GM18861 (cell line): ENCODE measurements at regions not wholly inside any gene's neighbourhood (a gene's known extent, or its start where the extent isn't known, plus 50 kb on each side); places are given as distances from the start of the nearest gene placed in this dataset.

Experiments
- ATAC-seq: cut with Tn5 transposase; IDR thresholded peaks from one replicate; pipeline ENCODE4 v1.9.1; 2021; ENCODE audit not compliant: unreplicated experiment

- no peak for ATAC-seq
Measured at GRCh38 chr12:65623507-65623906, 200.8 kb upstream of the HMGA2 start.

DNA sequence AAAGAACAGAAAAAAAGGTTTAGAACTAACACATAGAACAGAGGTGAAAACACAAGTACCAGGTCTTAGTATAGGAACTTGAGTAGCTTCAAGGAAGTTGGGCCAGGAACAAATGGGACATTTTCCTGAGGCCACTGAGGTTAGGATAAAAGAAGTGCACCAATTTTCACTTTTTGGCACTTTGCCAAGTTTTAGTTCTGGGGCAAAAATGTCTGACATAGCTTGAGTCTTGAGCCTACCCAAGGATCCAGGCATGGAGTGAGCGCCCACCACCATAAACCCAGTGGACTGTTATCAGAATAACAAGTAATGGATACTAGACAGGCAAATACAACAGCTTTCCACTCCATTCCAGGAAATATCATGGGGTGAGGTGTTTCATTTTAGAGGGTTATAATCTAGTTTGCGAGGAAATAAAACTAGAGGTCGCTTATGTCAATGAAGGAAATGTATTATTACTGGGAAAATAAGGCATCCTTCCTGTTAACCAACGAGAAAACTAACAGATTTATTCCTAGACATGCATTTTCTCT lies 199.7 kb upstream of the HMGA2 start:
- ATAC-seq = no peak

- no peak for ATAC-seq
Measured at GRCh38 chr12:65628061-65628460, 196.2 kb upstream of the HMGA2 start.

- ATAC-seq = no peak
Measured at GRCh38 chr12:65630555-65630954, 193.7 kb upstream of the HMGA2 start.

- ATAC-seq = no peak
Measured at GRCh38 chr12:65631621-65632111, 192.6 kb upstream of the HMGA2 start.

DNA sequence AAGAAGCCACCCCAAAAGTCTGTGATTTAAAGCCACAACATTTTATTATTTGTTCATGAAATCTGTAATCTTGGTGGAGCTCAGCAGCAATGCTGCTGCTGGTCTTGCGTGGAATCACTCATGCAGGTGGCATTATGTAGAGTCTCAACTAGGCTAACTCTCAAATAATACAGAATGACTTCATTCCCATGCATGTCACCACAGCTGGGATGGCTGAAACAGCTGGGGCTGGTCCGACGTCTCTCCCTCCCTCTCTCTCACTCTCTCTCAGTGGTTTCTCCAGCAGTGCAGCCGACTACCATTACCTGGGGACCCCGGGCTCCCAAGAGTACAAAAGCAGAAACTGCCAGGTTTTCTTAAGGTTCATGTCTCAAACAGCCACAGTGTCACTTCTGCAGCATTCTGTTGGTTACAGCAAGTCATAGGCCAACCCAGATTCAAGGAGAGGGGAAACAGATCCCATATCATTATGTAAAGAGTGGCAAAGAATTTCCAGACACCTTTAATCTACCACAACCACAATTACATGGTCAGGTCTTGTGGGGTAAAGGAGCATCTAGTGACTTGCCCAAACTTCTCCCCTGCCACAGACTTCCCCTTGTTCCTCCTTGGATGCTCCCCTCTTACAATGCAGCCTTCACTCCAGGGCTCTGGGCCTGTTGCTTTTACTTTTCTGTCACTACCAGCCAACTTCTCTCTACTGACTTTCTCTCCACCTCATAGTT lies 192.0 kb upstream of the HMGA2 start:
- ATAC-seq = no peak

GRCh38 chr12:65634061-65634460 lies 190.2 kb upstream of the HMGA2 start:
- ATAC-seq = no peak

DNA sequence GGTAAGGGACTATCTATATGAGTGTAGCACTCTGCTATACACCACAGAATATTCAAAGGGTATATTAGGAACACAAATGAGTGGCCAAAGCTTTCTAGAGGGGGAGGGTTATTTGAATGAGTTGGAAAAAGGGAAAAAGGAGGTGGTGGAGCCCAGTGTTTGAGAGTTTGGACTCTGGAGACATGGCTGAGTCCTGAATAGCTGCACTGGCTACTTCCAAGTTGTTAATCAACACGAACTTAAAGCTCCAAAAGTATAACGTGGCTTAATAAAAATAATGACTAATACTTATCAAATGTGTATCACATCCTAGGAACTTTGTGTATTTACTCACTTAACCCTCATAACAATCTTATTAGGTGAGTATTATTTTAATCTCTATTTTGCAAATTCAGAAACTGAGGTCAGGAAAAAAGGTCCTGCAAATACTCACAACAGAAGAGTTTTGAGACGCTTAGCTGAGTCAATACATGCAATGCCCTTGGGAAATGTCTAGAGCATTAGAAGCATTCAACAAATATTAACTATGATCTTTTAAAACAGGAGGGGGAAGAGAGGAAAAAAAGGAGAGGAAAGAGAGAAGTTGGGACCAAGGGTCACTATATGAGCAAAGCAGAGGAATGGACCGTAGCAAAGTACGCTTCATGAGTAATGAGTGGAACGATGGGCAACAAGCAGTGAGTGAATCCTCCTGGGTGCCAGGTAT lies 189.5 kb upstream of the HMGA2 start:
- ATAC-seq = no peak

GRCh38 chr12:65636436-65636835 lies 187.8 kb upstream of the HMGA2 start:
- no peak for ATAC-seq

- ATAC-seq = no peak
Measured at GRCh38 chr12:65637150-65637549, 187.1 kb upstream of the HMGA2 start.

DNA sequence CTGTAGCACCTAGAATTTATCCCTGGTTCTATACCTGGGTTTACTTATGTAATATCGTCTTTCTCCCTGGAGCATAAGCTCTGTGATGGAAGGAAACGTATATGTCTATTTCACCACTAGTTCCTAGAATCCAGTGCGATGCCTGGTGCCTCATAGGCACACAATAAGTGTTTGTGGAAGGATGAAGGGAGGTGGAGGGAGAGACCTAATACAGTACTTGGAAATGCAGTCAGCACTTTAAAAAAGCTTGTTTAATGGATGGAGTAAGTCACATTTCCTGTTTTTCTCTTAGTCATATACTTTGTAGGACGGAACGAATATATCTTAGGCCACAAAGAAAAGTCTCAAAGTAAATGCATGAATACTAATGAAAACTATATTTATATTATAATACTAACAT lies 186.5 kb upstream of the HMGA2 start:
- ATAC-seq = no peak

DNA sequence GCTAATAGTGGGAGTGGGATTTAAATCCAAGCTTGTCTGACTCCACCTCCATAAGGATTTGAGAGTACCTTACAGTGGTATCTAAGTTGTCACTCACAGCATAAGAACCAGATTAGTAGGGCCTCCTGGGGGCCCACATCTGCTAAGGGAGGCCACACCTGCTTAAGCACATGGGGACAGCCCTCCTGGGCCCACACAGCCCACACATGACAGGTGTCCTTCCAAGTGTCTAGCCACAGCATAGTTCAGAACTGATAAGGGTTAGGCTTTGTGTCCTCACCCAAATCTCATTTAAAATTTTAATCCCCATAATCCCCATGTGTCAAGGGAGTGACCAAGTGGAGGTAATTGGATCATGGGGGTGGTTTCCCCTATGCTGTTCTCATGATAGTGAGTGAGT lies 186.0 kb upstream of the HMGA2 start:
- no peak for ATAC-seq

DNA sequence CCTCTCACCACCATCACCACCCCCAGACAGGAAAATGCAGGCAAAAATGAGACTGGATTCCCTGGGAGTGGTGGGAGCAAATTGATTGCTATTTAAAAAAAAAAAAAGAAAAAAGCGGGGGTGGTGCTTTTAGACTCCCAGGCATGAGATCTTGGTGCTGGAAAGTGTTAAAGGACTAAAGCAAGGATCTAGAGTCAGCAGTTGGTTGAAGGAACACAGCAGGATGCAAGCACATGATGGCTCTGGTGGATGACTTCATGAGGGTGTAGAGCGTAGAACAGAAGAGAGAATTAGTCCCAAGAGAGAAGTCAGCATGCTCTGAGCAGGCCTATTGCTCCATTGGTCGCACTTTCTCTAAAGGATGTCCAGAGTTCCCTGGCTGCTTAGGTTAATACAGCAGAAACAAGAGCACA lies 183.8 kb upstream of the HMGA2 start:
- ATAC-seq = no peak

DNA sequence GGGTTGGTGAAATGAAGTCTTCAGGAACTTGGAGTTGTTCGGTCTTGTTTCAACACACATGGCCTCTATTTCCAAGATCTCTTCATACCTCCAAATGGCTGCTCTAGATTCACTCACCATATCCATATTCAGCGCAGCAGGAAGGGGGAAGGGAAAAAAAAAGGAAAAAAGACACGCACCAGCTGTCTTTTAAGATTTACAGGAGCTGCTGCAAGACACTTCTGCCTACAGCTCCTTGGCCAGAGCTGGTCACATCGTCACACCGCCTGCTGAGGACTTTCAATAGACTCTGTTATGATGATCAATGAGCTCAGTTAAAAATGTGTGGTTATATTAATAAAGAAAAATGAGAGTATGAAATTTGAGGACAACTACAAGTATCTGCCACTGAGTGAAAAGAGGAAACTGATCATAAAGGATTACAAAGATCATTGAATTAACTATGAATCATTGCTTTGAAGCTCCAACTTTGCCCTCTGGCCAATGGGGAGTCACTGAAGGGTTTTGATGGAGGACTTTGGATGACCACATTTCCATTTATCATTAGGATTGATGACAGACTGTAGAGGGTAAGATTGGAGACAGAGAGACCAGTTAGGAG lies 182.1 kb upstream of the HMGA2 start:
- ATAC-seq = no peak

GRCh38 chr12:65643171-65643570 lies 181.1 kb upstream of the HMGA2 start:
- ATAC-seq = no peak

- ATAC-seq = no peak
Measured at GRCh38 chr12:65643595-65644386, 180.5 kb upstream of the HMGA2 start.

GRCh38 chr12:65646127-65646643 lies 178.1 kb upstream of the HMGA2 start:
- no peak for ATAC-seq

GRCh38 chr12:65647074-65647473 lies 177.2 kb upstream of the HMGA2 start:
- ATAC-seq = no peak

DNA sequence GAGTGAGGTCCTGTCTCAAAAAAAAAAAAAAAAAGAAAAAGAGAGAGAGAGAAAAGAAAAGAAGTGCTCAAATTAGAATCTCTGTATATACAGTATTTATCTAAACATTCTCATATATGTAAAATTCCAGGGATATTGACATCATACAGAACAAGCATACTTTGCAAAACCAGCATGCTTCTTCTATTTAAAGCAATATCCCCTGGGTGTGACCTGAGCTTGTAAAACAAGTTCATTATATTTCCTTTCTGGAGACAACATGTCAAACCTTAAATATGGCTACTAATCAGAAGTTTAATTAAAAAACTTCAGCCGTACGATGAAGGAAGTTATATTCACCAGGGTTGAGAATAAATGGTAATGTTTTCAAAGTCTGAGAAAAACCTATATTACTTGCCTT lies 175.8 kb upstream of the HMGA2 start:
- no peak for ATAC-seq

- no peak for ATAC-seq
Measured at GRCh38 chr12:65649126-65649525, 175.2 kb upstream of the HMGA2 start.

DNA sequence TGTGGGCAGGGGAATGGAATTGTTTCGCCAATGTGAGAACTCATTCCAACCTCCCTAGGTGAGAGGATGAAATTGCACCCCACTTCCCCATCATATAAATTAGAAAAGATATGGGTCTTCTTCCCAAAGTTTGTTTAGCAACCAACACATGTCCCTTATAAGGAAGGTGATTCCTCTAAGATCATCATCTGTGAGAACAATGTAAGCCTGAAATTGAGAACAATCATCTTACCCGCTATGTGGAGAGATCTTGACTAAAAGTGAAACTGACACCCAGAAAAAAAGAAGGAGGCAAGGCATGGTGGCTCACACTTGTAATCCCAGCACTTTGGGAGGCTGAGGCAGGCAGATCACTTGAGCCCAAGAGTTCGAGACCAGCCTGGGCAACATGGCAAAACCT lies 173.2 kb upstream of the HMGA2 start:
- ATAC-seq = no peak
